Panc1 (cell line): ENCODE measurements at regions not wholly inside any gene's neighbourhood (a gene's known extent, or its start where the extent isn't known, plus 50 kb on each side); places are given as distances from the start of the nearest gene placed in this dataset.

ENCODE experiments used
- CTCF ChIP-seq: fragments of 450-650 bp; IDR thresholded peaks from 2 replicates; pipeline ENCODE4 v1.5.1; 2017; ENCODE audit warnings: mild to moderate bottlenecking
- POLR2AphosphoS5 ChIP-seq: IDR thresholded peaks from 2 replicates; pipeline ENCODE4 v1.6.1; 2012; ENCODE audit warnings: mild to moderate bottlenecking, low read depth, low read length, moderate library complexity
- REST ChIP-seq, 2 experiments: IDR thresholded peaks; 2 replicates each; pipeline ENCODE4 v1.6.1; 2011 to 2012; ENCODE audit warnings: low read depth in 2 of 2, control low read depth in 1 of 2, low read length in 1 of 2, mild to moderate bottlenecking in 1 of 2, moderate library complexity in 1 of 2; ENCODE audit not compliant: insufficient read depth in 1 of 2
- SIN3A ChIP-seq: IDR thresholded peaks from 2 replicates; pipeline ENCODE4 v1.6.1; 2012; ENCODE audit warnings: low read depth, mild to moderate bottlenecking, low read length, moderate library complexity, borderline replicate concordance; ENCODE audit not compliant: insufficient read depth
- TCF7L2 ChIP-seq: IDR thresholded peaks from 2 replicates; pipeline ENCODE4 v1.6.1; 2011; ENCODE audit warnings: mild to moderate bottlenecking, low read depth, low read length, inconsistent platforms

- TF ChIP-seq CTCF: no peak
- TF ChIP-seq POLR2AphosphoS5: no peak
- no peak for TF ChIP-seq REST (IDR thresholded peaks at IDR 0.05; ENCODE audit: insufficient read depth in 1 of 2, low read depth in 2 of 2, low read length in 1 of 2)
- no peak for TF ChIP-seq SIN3A
- no peak for TF ChIP-seq TCF7L2
Observed at GRCh38 chr14:58717813-58718212, 80.1 kb downstream of the DACT1 start.
